ENCODE measurements at regions not wholly inside any gene's neighbourhood (a gene's known extent, or its start where the extent isn't known, plus 50 kb on each side); places are given as distances from the start of the nearest gene placed in this dataset.
"Not testable (repeated sequence)": the region's sequence is repeated elsewhere in the genome, so short reads cannot be mapped to it uniquely, and the experiment has no call there.

- TF ChIP-seq, protein P1, sequence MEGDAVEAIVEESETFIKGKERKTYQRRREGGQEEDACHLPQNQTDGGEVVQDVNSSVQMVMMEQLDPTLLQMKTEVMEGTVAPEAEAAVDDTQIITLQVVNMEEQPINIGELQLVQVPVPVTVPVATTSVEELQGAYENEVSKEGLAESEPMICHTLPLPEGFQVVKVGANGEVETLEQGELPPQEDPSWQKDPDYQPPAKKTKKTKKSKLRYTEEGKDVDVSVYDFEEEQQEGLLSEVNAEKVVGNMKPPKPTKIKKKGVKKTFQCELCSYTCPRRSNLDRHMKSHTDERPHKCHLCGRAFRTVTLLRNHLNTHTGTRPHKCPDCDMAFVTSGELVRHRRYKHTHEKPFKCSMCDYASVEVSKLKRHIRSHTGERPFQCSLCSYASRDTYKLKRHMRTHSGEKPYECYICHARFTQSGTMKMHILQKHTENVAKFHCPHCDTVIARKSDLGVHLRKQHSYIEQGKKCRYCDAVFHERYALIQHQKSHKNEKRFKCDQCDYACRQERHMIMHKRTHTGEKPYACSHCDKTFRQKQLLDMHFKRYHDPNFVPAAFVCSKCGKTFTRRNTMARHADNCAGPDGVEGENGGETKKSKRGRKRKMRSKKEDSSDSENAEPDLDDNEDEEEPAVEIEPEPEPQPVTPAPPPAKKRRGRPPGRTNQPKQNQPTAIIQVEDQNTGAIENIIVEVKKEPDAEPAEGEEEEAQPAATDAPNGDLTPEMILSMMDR (IDR thresholded peaks at IDR 0.05; ENCODE audit: low read depth, low read length): no peak
- no peak for DNase-seq (ENCODE audit: low read depth in 2 of 2)
- no peak overlapping the region for H3K4me3 ChIP-seq (replicated peaks in 1 of 2; ENCODE audit: low read depth in 2 of 2, low read length in 2 of 2)
Measured at GRCh38 chr11:34810107-34810562, 106.0 kb downstream of the APIP start.

- no peak overlapping the region for H3K4me3 ChIP-seq (replicated peaks in 1 of 2; ENCODE audit: low read depth in 2 of 2, low read length in 2 of 2)
- DNase-seq (ENCODE audit: low read depth in 2 of 2): peak; percentile 22 to 47
- TF ChIP-seq, protein P1 (IDR thresholded peaks at IDR 0.05; ENCODE audit: low read depth, low read length): no peak
Measured at GRCh38 chr11:34809191-34810106, 106.7 kb downstream of the APIP start.

DNA sequence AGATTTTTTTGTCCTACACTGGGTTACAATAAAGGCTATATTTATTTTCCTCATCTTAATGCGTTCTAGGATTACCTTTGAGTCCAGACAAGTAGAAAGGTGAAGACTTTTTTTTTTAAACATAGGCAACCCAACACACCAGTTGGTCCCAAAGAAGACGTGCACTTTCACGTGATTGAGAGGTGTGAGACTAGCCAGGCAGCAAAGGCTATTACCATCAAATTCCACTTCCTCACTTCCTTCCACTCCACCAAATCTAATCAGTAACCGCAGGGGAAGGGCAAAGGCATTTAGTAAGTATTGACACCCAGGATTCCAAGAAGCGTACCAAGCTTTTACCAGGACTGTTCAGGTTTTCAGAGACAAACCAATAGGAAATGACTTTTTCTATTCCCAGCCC lies 109.3 kb downstream of the APIP start:
- DNase-seq (ENCODE audit: low read depth in 2 of 2): no peak
- H3K4me3 ChIP-seq (replicated peaks in 1 of 2; ENCODE audit: low read depth in 2 of 2, low read length in 2 of 2): no peak overlapping the region
- TF ChIP-seq, protein P1 (IDR thresholded peaks at IDR 0.05; ENCODE audit: low read depth, low read length): no peak

DNA sequence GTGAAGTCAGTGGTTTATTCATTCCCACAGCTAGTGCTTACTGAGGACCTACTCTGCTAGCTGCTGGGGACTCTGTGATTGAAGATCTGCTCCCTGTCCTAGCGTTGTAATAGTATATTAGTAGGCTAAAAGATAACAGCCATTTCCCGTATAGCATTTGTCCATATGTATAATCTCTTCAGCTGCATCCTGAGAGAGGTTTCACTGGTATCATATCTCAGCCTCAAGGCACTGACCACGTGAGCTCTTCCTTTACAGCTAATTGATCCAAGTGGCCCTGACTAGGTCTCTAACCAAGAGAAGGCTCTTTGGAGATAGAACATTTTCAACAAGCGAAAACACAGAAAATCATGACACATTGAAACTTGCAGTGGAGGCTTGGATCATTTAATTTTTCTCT lies 110.2 kb downstream of the APIP start:
- DNase-seq (ENCODE audit: low read depth in 2 of 2): no peak
- H3K4me3 ChIP-seq (replicated peaks in 1 of 2; ENCODE audit: low read depth in 2 of 2, low read length in 2 of 2): no peak overlapping the region
- TF ChIP-seq, protein P1 (IDR thresholded peaks at IDR 0.05; ENCODE audit: low read depth, low read length): no peak

GRCh38 chr11:34799848-34800247 lies 116.3 kb downstream of the APIP start:
- DNase-seq (ENCODE audit: low read depth in 2 of 2): no peak
- TF ChIP-seq, protein P1 (IDR thresholded peaks at IDR 0.05; ENCODE audit: low read depth, low read length): no peak
- H3K4me3 ChIP-seq (replicated peaks in 1 of 2; ENCODE audit: low read depth in 2 of 2, low read length in 2 of 2): no peak overlapping the region

GRCh38 chr11:34798985-34799384 lies 117.2 kb downstream of the APIP start:
- TF ChIP-seq, protein P1 (IDR thresholded peaks at IDR 0.05; ENCODE audit: low read depth, low read length): no peak
- H3K4me3 ChIP-seq (replicated peaks in 1 of 2; ENCODE audit: low read depth in 2 of 2, low read length in 2 of 2): no peak overlapping the region
- no peak for DNase-seq (ENCODE audit: low read depth in 2 of 2)

DNA sequence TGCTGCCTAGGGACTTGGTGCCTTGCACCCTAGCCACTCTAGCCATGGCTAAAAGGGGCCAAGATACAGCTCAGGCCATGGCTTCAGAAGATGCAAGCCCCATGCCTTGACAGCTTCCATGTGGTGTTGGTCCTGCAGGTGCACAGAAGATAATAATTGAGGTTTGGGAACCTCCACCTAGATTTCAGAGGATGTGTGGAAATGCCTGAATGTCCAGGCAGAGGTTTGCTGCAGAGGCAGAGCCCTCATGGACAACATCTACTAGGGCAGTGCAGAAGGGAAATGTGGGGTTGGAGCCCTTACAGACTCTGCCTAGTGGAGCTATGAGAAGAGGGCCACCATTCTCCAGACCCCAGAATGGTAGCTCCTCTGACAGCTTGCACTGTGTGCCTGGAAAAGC lies 118.7 kb downstream of the APIP start:
- DNase-seq (ENCODE audit: low read depth in 2 of 2): not testable (repeated sequence)

More for the DNA sequence above, 118.7 kb downstream of the APIP start:
- not testable (repeated sequence) for H3K4me3 ChIP-seq (replicated peaks in 1 of 2; ENCODE audit: low read depth in 2 of 2, low read length in 2 of 2)

All from cardiac fibroblast (primary cell).